Epithelial cell of prostate (primary cell): ENCODE measurements at regions not wholly inside any gene's neighbourhood (a gene's known extent, or its start where the extent isn't known, plus 50 kb on each side); places are given as distances from the start of the nearest gene placed in this dataset.

Source experiments
- DNase-seq: peaks from one replicate; pipeline ENCODE4 v3.0.0-alpha.2; 2011; ENCODE audit warnings: low read depth, low spot score
- H3K27ac ChIP-seq: fragments of 450-650 bp; 2 replicates; pipeline ENCODE4 v1.5.1; 2017; ENCODE audit warnings: mild to moderate bottlenecking

- no peak overlapping the region for H3K27ac ChIP-seq
- DNase-seq, result no peak
Observed at GRCh38 chr2:198731842-198732399, 725.8 kb downstream of the SATB2 start.

GRCh38 chr2:198720266-198720665, 737.5 kb downstream of the SATB2 start:
- H3K27ac ChIP-seq, result no peak overlapping the region
- no peak for DNase-seq

GRCh38 chr2:198717451-198717850, 740.3 kb downstream of the SATB2 start:
- DNase-seq, result no peak
- no peak overlapping the region for H3K27ac ChIP-seq

GRCh38 chr2:198715302-198715835, 742.4 kb downstream of the SATB2 start:
- no peak overlapping the region for H3K27ac ChIP-seq
- DNase-seq, result no peak

GRCh38 chr2:198712485-198712884, 745.3 kb downstream of the SATB2 start:
- no peak for DNase-seq
- no peak overlapping the region for H3K27ac ChIP-seq

GRCh38 chr2:198711484-198711883, 746.3 kb downstream of the SATB2 start:
- no peak overlapping the region for H3K27ac ChIP-seq
- DNase-seq, result no peak

GRCh38 chr2:198710562-198710961, 747.2 kb downstream of the SATB2 start:
- DNase-seq, result no peak

GRCh38 chr2:198706476-198707082, 751.2 kb downstream of the SATB2 start:
- DNase-seq, result no peak
- H3K27ac ChIP-seq, result no peak overlapping the region

More at GRCh38 chr2:198710562-198710961, 747.2 kb downstream of the SATB2 start:
- no peak overlapping the region for H3K27ac ChIP-seq

- H3K27ac ChIP-seq, result no peak overlapping the region
- DNase-seq, result no peak
Observed at GRCh38 chr2:198703281-198703680, 754.5 kb downstream of the SATB2 start.

GRCh38 chr2:198702796-198703195, 754.9 kb downstream of the SATB2 start:
- DNase-seq, result no peak
- H3K27ac ChIP-seq, result no peak overlapping the region

GRCh38 chr2:198701481-198701880, 756.3 kb downstream of the SATB2 start:
- no peak overlapping the region for H3K27ac ChIP-seq
- no peak for DNase-seq

- no peak for DNase-seq
- no peak overlapping the region for H3K27ac ChIP-seq
Observed at GRCh38 chr2:198700319-198700718, 757.4 kb downstream of the SATB2 start.

- no peak overlapping the region for H3K27ac ChIP-seq
- no peak for DNase-seq
Observed at GRCh38 chr2:198698230-198698629, 759.5 kb downstream of the SATB2 start.

GRCh38 chr2:198697794-198698193, 759.9 kb downstream of the SATB2 start:
- no peak overlapping the region for H3K27ac ChIP-seq

GRCh38 chr2:198697218-198697617, 760.5 kb downstream of the SATB2 start:
- DNase-seq, result no peak
- no peak overlapping the region for H3K27ac ChIP-seq

More at GRCh38 chr2:198697794-198698193, 759.9 kb downstream of the SATB2 start:
- DNase-seq, result no peak

- H3K27ac ChIP-seq, result no peak overlapping the region
- DNase-seq, result no peak
Observed at GRCh38 chr2:198695879-198696278, 761.9 kb downstream of the SATB2 start.

- no peak overlapping the region for H3K27ac ChIP-seq
- DNase-seq, result no peak
Observed at GRCh38 chr2:198692907-198693510, 764.7 kb downstream of the SATB2 start.

GRCh38 chr2:198691236-198691635, 766.5 kb downstream of the SATB2 start:
- no peak for DNase-seq
- no peak overlapping the region for H3K27ac ChIP-seq

- no peak for DNase-seq
- no peak overlapping the region for H3K27ac ChIP-seq
Observed at GRCh38 chr2:198664321-198664720, 793.4 kb downstream of the SATB2 start.

- H3K27ac ChIP-seq, result no peak overlapping the region
- no peak for DNase-seq
Observed at GRCh38 chr2:198662905-198663304, 794.8 kb downstream of the SATB2 start.

- H3K27ac ChIP-seq, result no peak overlapping the region
- DNase-seq, result no peak
Observed at GRCh38 chr2:198660501-198660900, 797.2 kb downstream of the SATB2 start.
